H9 (cell line): ENCODE measurements at regions not wholly inside any gene's neighbourhood (a gene's known extent, or its start where the extent isn't known, plus 50 kb on each side); places are given as distances from the start of the nearest gene placed in this dataset.
A peak's percentile ranks its signal among the peaks of the same experiment; 100 is the strongest.
"Not testable (repeated sequence)": the region's sequence is repeated elsewhere in the genome, so short reads cannot be mapped to it uniquely, and the experiment has no call there.

ENCODE experiments used
- DNase-seq: peaks from one replicate; pipeline ENCODE4 v3.0.0-alpha.2; 2017
- H2AFZ ChIP-seq: one replicate; pipeline ENCODE4 v1.6.1; 2013; ENCODE audit warnings: mild to moderate bottlenecking, low read length, control low read depth, moderate library complexity
- H2AK5ac ChIP-seq: 2 replicates; pipeline ENCODE4 v1.6.1; 2013; ENCODE audit warnings: low read length, control low read depth, mixed read lengths; ENCODE audit not compliant: insufficient read length
- H2BK120ac ChIP-seq: one replicate; pipeline ENCODE4 v1.6.1; 2013; ENCODE audit warnings: low read depth, mild to moderate bottlenecking, low read length, control low read depth, inconsistent platforms; ENCODE audit not compliant: poor library complexity, severe bottlenecking
- H2BK12ac ChIP-seq: 2 replicates; pipeline ENCODE4 v1.6.1; 2013; ENCODE audit warnings: low read length, control low read depth, mixed read lengths, low read depth; ENCODE audit not compliant: insufficient read length
- H2BK15ac ChIP-seq: 2 replicates; pipeline ENCODE4 v1.6.1; 2013; ENCODE audit warnings: low read depth, low read length, control low read depth
- H2BK20ac ChIP-seq: one replicate; pipeline ENCODE4 v1.6.1; 2013; ENCODE audit warnings: low read depth, mild to moderate bottlenecking, low read length, control low read depth, inconsistent platforms; ENCODE audit not compliant: poor library complexity, severe bottlenecking
- H2BK5ac ChIP-seq: 2 replicates; pipeline ENCODE4 v1.6.1; 2013; ENCODE audit warnings: low read length, control low read depth, mixed read lengths; ENCODE audit not compliant: insufficient read length
- H3K14ac ChIP-seq: 2 replicates; pipeline ENCODE4 v1.6.1; 2013; ENCODE audit warnings: low read length, control low read depth; ENCODE audit not compliant: insufficient read depth
- H3K18ac ChIP-seq: 2 replicates; pipeline ENCODE4 v1.6.1; 2013; ENCODE audit warnings: low read depth, mild to moderate bottlenecking, mixed read lengths, low read length, control low read depth; ENCODE audit not compliant: insufficient read length
- H3K23ac ChIP-seq: 2 replicates; pipeline ENCODE4 v1.6.1; 2013; ENCODE audit warnings: low read length, control low read depth, mixed read lengths, low read depth; ENCODE audit not compliant: insufficient read length
- H3K23me2 ChIP-seq: 2 replicates; pipeline ENCODE4 v1.6.1; 2013; ENCODE audit warnings: low read depth, mild to moderate bottlenecking, mixed read lengths, low read length, control low read depth; ENCODE audit not compliant: insufficient read length, poor library complexity, severe bottlenecking
- H3K27ac ChIP-seq: 2 replicates; pipeline ENCODE4 v1.5.1; 2013; ENCODE audit warnings: low read length, control low read depth, mixed read lengths, low read depth; ENCODE audit not compliant: insufficient read length
- H3K27me3 ChIP-seq: 2 replicates; pipeline ENCODE4 v1.6.1; 2013; ENCODE audit warnings: low read length, control low read depth, inconsistent platforms; ENCODE audit not compliant: insufficient read depth
- H3K4ac ChIP-seq: 2 replicates; pipeline ENCODE4 v1.6.1; 2013; ENCODE audit warnings: low read depth, mild to moderate bottlenecking, control low read depth, inconsistent platforms, low read length, moderate library complexity
- H3K4me1 ChIP-seq: 2 replicates; pipeline ENCODE4 v1.6.1; 2013; ENCODE audit warnings: low read length, control low read depth, inconsistent platforms; ENCODE audit not compliant: insufficient read depth
- H3K4me2 ChIP-seq: 2 replicates; pipeline ENCODE4 v1.6.1; 2013; ENCODE audit warnings: low read length, control low read depth, mixed read lengths; ENCODE audit not compliant: insufficient read length, insufficient read depth
- H3K56ac ChIP-seq: 2 replicates; pipeline ENCODE4 v1.6.1; 2013; ENCODE audit warnings: low read depth, mild to moderate bottlenecking, mixed read lengths, low read length, control low read depth; ENCODE audit not compliant: insufficient read length
- H3K79me1 ChIP-seq: 2 replicates; pipeline ENCODE4 v1.6.1; 2013; ENCODE audit warnings: low read depth, mild to moderate bottlenecking, moderate library complexity, low read length, control low read depth, inconsistent platforms; ENCODE audit not compliant: insufficient read depth, poor library complexity, severe bottlenecking
- H3K79me2 ChIP-seq: 2 replicates; pipeline ENCODE4 v1.6.1; 2013; ENCODE audit warnings: low read length, control low read depth, inconsistent platforms; ENCODE audit not compliant: insufficient read depth
- H3K9ac ChIP-seq: 2 replicates; pipeline ENCODE4 v1.6.1; 2013; ENCODE audit warnings: low read length, control low read depth, mixed read lengths; ENCODE audit not compliant: insufficient read length; ENCODE audit errors: extremely low read depth
- H3K9me3 ChIP-seq: one replicate; pipeline ENCODE4 v1.6.1; 2013; ENCODE audit warnings: low read depth, low read length, inconsistent platforms; ENCODE audit not compliant: control insufficient read depth
- H3T11ph ChIP-seq: one replicate; pipeline ENCODE4 v1.6.1; 2013; ENCODE audit warnings: mild to moderate bottlenecking, low read length, control low read depth, inconsistent platforms
- H4K20me1 ChIP-seq: one replicate; pipeline ENCODE4 v1.6.1; 2013; ENCODE audit not compliant: control insufficient read depth, insufficient read length, insufficient read depth
- H4K5ac ChIP-seq: 2 replicates; pipeline ENCODE4 v1.6.1; 2013; ENCODE audit warnings: low read depth, mild to moderate bottlenecking, mixed read lengths, low read length, control low read depth; ENCODE audit not compliant: insufficient read length
- H4K8ac ChIP-seq: replicated peaks from 2 replicates; pipeline ENCODE4 v1.6.1; 2013; ENCODE audit warnings: low read length, control low read depth, mixed read lengths, low read depth; ENCODE audit not compliant: insufficient read length
- H4K91ac ChIP-seq: 2 replicates; pipeline ENCODE4 v1.6.1; 2013; ENCODE audit warnings: low read depth, mild to moderate bottlenecking, moderate library complexity, mixed read lengths, low read length, control low read depth; ENCODE audit not compliant: insufficient read length
- H3K27ac Mint-ChIP-seq, 3 experiments: 2 replicates in 2 of 3; 3 replicates in 1 of 3; pipeline ENCODE4 v1.8.0; 2020 to 2021; ENCODE audit warnings: mixed read lengths in 3 of 3, mild to moderate bottlenecking in 1 of 3, moderate library complexity in 1 of 3
- H3K27me3 Mint-ChIP-seq: 2 replicates; pipeline ENCODE4 v1.8.0; 2021; ENCODE audit warnings: low read depth, mild to moderate bottlenecking, moderate library complexity, mixed read lengths
- H3K36me3 Mint-ChIP-seq, 3 experiments: 2 replicates in 2 of 3; 3 replicates in 1 of 3; pipeline ENCODE4 v1.8.0; 2020 to 2021; ENCODE audit warnings: low read depth in 3 of 3, mixed read lengths in 3 of 3; ENCODE audit not compliant: insufficient read depth in 1 of 3
- H3K4me1 Mint-ChIP-seq, 2 experiments: 2 replicates each; pipeline ENCODE4 v1.8.0; 2020; ENCODE audit warnings: mixed read lengths in 2 of 2
- H3K4me3 Mint-ChIP-seq, 2 experiments: 2 replicates in 1 of 2; 3 replicates in 1 of 2; pipeline ENCODE4 v1.8.0; 2020 to 2021; ENCODE audit warnings: mild to moderate bottlenecking in 2 of 2, mixed read lengths in 2 of 2, moderate library complexity in 1 of 2
- H3K9me3 Mint-ChIP-seq, 2 experiments: 2 replicates in 1 of 2; 3 replicates in 1 of 2; pipeline ENCODE4 v1.8.0; 2020; ENCODE audit warnings: mild to moderate bottlenecking in 2 of 2, mixed read lengths in 2 of 2, moderate library complexity in 1 of 2
- WGBS: extraction: QIAGEN DNeasy Blood & Tissue Kit; methylation state at CpG from one replicate; pipeline ENCODE4 v1.1.7; 2013; ENCODE audit warnings: missing lambda C conversion rate, low lambda C conversion rate, mixed read lengths; ENCODE audit not compliant: insufficient read length; ENCODE audit errors: extremely low coverage; 5-methylcytosine and 5-hydroxymethylcytosine counted together
- TF ChIP-seq, protein P1 (sequence below): fragments of 200-600 bp; sonication (generic); conservative IDR thresholded peaks from 3 replicates; pipeline ENCODE4 v1.8.0; 2021; ENCODE audit warnings: antibody characterized with exemption, mild to moderate bottlenecking

DNA sequence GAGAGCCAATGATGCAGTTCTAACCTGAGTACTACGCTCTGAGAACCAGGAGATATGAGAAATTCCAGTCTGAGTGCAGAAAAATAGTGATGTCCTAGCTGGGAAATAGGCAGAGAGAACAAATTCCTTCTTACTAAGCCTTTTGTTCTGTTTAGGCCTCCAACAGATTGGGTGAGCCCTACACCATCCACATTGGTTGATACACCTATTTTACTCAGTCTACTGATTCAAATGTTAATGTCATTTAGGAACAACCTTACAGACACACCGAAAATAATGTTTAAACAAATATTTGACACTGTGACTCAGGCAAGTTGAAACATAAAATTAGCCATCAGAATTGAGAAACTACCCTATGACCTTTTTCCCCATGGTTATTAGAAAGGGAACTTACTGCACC is 333.9 kb upstream of the IZUMO3 start:
- H4K20me1 ChIP-seq: no peaks in the 10 kb centered on the region
- no peaks in the 10 kb centered on the region for H3K27me3 ChIP-seq
- no peak for DNase-seq
- H3T11ph ChIP-seq: no peak overlapping the region
- Mint-ChIP-seq H3K27ac (peak overlapping the region in 1 of 3 experiments; percentile 53; a peak in 1 of 7 replicates), H3K9me3 (peaks cover 0 to 2% of the 10 kb centered on the region in 2 experiments; a peak in 1 of 5 replicates), H3K4me1 (peaks cover 19 to 24% of the 10 kb centered on the region in 2 experiments), H3K36me3 (0 out of 7 replicates have a peak, but pooled peaks cover 0 to 3% (median 0%) of the 10 kb centered on the region in 3 experiments), H3K4me3 (no peak overlapping the region), H3K27me3 (no peaks in the 10 kb centered on the region)
- no peak overlapping the region for H3K4ac ChIP-seq
- H3K23me2 ChIP-seq: no peaks in the 10 kb centered on the region
- no peak overlapping the region for H4K91ac ChIP-seq
- no peak overlapping the region for H3K56ac ChIP-seq
- H2BK20ac ChIP-seq: no peak overlapping the region
- no peak overlapping the region for H2BK120ac ChIP-seq
- no peak overlapping the region for H4K8ac ChIP-seq
- H2BK15ac ChIP-seq: no peak overlapping the region
- H4K5ac ChIP-seq: no peak overlapping the region
- H3K9me3 ChIP-seq: no peaks in the 10 kb centered on the region
- no peak overlapping the region for H3K18ac ChIP-seq
- no peak overlapping the region for H2AK5ac ChIP-seq
- no peak overlapping the region for H2BK5ac ChIP-seq
- no peak overlapping the region for H2BK12ac ChIP-seq
- no peak overlapping the region for H3K4me2 ChIP-seq
- no peaks in the 10 kb centered on the region for H3K79me1 ChIP-seq
- no peaks in the 10 kb centered on the region for H3K79me2 ChIP-seq
- WGBS: no CpG with 5 or more reads among the region's 2 CpGs
- TF ChIP-seq, protein P1, sequence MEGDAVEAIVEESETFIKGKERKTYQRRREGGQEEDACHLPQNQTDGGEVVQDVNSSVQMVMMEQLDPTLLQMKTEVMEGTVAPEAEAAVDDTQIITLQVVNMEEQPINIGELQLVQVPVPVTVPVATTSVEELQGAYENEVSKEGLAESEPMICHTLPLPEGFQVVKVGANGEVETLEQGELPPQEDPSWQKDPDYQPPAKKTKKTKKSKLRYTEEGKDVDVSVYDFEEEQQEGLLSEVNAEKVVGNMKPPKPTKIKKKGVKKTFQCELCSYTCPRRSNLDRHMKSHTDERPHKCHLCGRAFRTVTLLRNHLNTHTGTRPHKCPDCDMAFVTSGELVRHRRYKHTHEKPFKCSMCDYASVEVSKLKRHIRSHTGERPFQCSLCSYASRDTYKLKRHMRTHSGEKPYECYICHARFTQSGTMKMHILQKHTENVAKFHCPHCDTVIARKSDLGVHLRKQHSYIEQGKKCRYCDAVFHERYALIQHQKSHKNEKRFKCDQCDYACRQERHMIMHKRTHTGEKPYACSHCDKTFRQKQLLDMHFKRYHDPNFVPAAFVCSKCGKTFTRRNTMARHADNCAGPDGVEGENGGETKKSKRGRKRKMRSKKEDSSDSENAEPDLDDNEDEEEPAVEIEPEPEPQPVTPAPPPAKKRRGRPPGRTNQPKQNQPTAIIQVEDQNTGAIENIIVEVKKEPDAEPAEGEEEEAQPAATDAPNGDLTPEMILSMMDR: no peak
- H2AFZ ChIP-seq: no peak overlapping the region
- no peak overlapping the region for H3K9ac ChIP-seq
- H3K27ac ChIP-seq: no peak overlapping the region
- no peaks in the 10 kb centered on the region for H3K4me1 ChIP-seq
- no peak overlapping the region for H3K23ac ChIP-seq
- H3K14ac ChIP-seq: no peak overlapping the region

DNA sequence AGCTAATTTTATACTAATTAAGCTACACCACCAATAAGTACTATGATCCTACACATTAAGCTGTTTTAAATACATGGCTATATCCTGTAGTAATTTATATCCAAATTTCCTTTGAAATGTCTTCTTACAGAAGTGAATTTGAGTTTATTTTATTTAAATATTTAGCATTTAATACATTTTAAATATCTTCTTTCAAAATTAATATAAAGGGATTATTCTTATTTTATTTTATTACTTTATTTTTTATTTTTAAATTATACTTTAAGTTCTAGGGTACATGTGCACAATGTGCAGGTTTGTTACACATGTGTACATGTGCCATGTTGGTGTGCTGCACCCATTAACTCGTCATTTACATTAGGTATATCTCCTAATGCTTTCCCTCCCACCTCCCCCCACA is 310.9 kb upstream of the IZUMO3 start:
- H3K27me3 ChIP-seq, H3K9ac ChIP-seq, H2BK15ac ChIP-seq, H3K9me3 Mint-ChIP-seq, H2BK12ac ChIP-seq, H3K79me2 ChIP-seq, H4K8ac ChIP-seq, H3K4me1 Mint-ChIP-seq, H3K36me3 Mint-ChIP-seq, H3K14ac ChIP-seq, H3K23ac ChIP-seq, DNase-seq, H3K9me3 ChIP-seq, H3K18ac ChIP-seq, H3K27ac ChIP-seq, H3K4me3 Mint-ChIP-seq, H3K79me1 ChIP-seq, H4K91ac ChIP-seq, H3K27ac Mint-ChIP-seq, H2BK120ac ChIP-seq, H3T11ph ChIP-seq, H2AK5ac ChIP-seq, H3K4ac ChIP-seq, H2BK20ac ChIP-seq, H2AFZ ChIP-seq, H3K4me1 ChIP-seq, H3K56ac ChIP-seq, H3K23me2 ChIP-seq, H4K5ac ChIP-seq, H4K20me1 ChIP-seq, H3K4me2 ChIP-seq, H2BK5ac ChIP-seq: not testable (repeated sequence)
- peaks cover 66% of the 10 kb centered on the region for H3K27me3 Mint-ChIP-seq
- whole genome bisulfite sequencing: no CpG with 5 or more reads among the region's 1 CpG
